Keratinocyte (primary cell): ENCODE measurements at regions not wholly inside any gene's neighbourhood (a gene's known extent, or its start where the extent isn't known, plus 50 kb on each side); places are given as distances from the start of the nearest gene placed in this dataset.

Experiments used
- DNase-seq: peaks from one replicate; pipeline ENCODE4 v3.0.0-alpha.2; 2011; ENCODE audit warnings: low read depth, missing footprints, low spot score
- FAIRE-seq: peaks from 2 replicates; lab custom pipeline; 2011; peaks lifted over from hg19 to GRCh38; lab: Jason Lieb, UNC
- H2AFZ ChIP-seq: 2 replicates; pipeline ENCODE4 v1.6.0; 2012; ENCODE audit warnings: low read length, control low read depth, inconsistent platforms; ENCODE audit not compliant: control insufficient read depth
- H3K27ac ChIP-seq: 2 replicates; pipeline ENCODE4 v1.5.1; 2011; ENCODE audit warnings: low read length; ENCODE audit not compliant: control insufficient read depth, insufficient read depth
- H3K27me3 ChIP-seq: 3 replicates; pipeline ENCODE4 v1.6.0; 2011; ENCODE audit warnings: low read length; ENCODE audit not compliant: control insufficient read depth, insufficient read depth; ENCODE audit errors: extremely low read depth
- H3K36me3 ChIP-seq, 2 experiments: 2 replicates in 1 of 2; 3 replicates in 1 of 2; pipeline ENCODE4 v1.5.1; 2011; ENCODE audit warnings: low read length in 2 of 2, mild to moderate bottlenecking in 1 of 2; ENCODE audit not compliant: control insufficient read depth in 2 of 2, insufficient read depth in 2 of 2; ENCODE audit errors: extremely low read depth in 1 of 2
- H3K4me1 ChIP-seq: 3 replicates; pipeline ENCODE4 v1.5.1; 2011; ENCODE audit warnings: low read length; ENCODE audit not compliant: control insufficient read depth, insufficient read depth; ENCODE audit errors: extremely low read depth
- H3K4me2 ChIP-seq: 3 replicates; pipeline ENCODE4 v1.6.0; 2011; ENCODE audit warnings: low read depth, low read length; ENCODE audit not compliant: control insufficient read depth, insufficient read depth; ENCODE audit errors: extremely low read depth
- H3K4me3 ChIP-seq, 3 experiments: fragments of 200-600 bp in 1 of 3; sonication (generic) in 1 of 3; 2 replicates in 2 of 3; 3 replicates in 1 of 3; pipeline ENCODE4 v1.5.1; 2011 to 2016; ENCODE audit warnings: low read length in 3 of 3, mild to moderate bottlenecking in 3 of 3, control low read depth in 2 of 3, inconsistent platforms in 1 of 3, low read depth in 1 of 3, mixed read lengths in 1 of 3, mixed run types in 1 of 3, moderate library complexity in 1 of 3; ENCODE audit not compliant: control insufficient read depth in 2 of 3, insufficient read depth in 2 of 3; ENCODE audit errors: extremely low read depth in 1 of 3
- H3K79me2 ChIP-seq: 2 replicates; pipeline ENCODE4 v1.6.0; 2012; ENCODE audit warnings: low read length; ENCODE audit not compliant: control insufficient read depth, insufficient read depth
- H3K9ac ChIP-seq: 3 replicates; pipeline ENCODE4 v1.6.0; 2011; ENCODE audit warnings: low read length; ENCODE audit not compliant: control insufficient read depth, insufficient read depth; ENCODE audit errors: extremely low read depth
- H3K9me1 ChIP-seq: 3 replicates; pipeline ENCODE4 v1.6.0; 2011; ENCODE audit warnings: low read length; ENCODE audit not compliant: control insufficient read depth, insufficient read depth; ENCODE audit errors: extremely low read depth
- H3K9me3 ChIP-seq: 2 replicates; pipeline ENCODE4 v1.5.1; 2012; ENCODE audit warnings: low read depth, low read length; ENCODE audit not compliant: control insufficient read depth
- H4K20me1 ChIP-seq: 3 replicates; pipeline ENCODE4 v1.6.0; 2011; ENCODE audit warnings: low read length; ENCODE audit not compliant: control insufficient read depth, insufficient read depth; ENCODE audit errors: extremely low read depth
- CTCF ChIP-seq, 3 experiments: IDR thresholded peaks in 1 of 3; conservative IDR thresholded peaks in 1 of 3; optimal IDR thresholded peaks in 1 of 3; 2 replicates in 2 of 3; 3 replicates in 1 of 3; pipeline versions ENCODE3 to v1.5.1; 2011; ENCODE audit warnings: low read length in 3 of 3, mild to moderate bottlenecking in 3 of 3, moderate library complexity in 2 of 3, control low read depth in 1 of 3, inconsistent platforms in 1 of 3; ENCODE audit not compliant: insufficient read depth in 2 of 3; ENCODE audit errors: extremely low read depth in 1 of 3
- EZH2 ChIP-seq: IDR thresholded peaks from one replicate; pipeline ENCODE4 v1.6.1; 2012; ENCODE audit warnings: inconsistent platforms, mild to moderate bottlenecking, low read length, moderate library complexity
- dilution Hi-C: fragments of 300-500 bp; cut with MboI; formaldehyde crosslinking; loops from one replicate; pipeline ENCODE4 v1.7.0; 2020; ENCODE audit warnings: low sequenced_read_pairs; ENCODE audit not compliant: extremely low pct_ligation_motif_present

- Histone ChIP-seq H3K9ac (no peak overlapping the region), H3K4me3 (no peak overlapping the region), H3K79me2 (no peaks in the 10 kb centered on the region), H3K9me3 (no peaks in the 10 kb centered on the region), H3K4me1 (no peaks in the 10 kb centered on the region), H3K4me2 (no peak overlapping the region), H3K27me3 (no peaks in the 10 kb centered on the region), H2AFZ (no peak overlapping the region), H3K36me3 (no peaks in the 10 kb centered on the region), H3K9me1 (no peaks in the 10 kb centered on the region), H3K27ac (no peak overlapping the region), H4K20me1 (no peaks in the 10 kb centered on the region)
- dilution Hi-C loops: no loop called here
- FAIRE-seq: no peak
- DNase-seq: no peak
- no peak for TF ChIP-seq EZH2
- TF ChIP-seq CTCF (optimal IDR thresholded peaks at IDR 0.05 in 1 of 3, IDR thresholded peaks at IDR 0.05 in 1 of 3, conservative IDR thresholded peaks at IDR 0.05 in 1 of 3; ENCODE audit: extremely low read depth in 1 of 3, insufficient read depth in 2 of 3, low read length in 3 of 3): no peak
Observed at GRCh38 chr2:147016181-147016580, 828.6 kb upstream of the ACVR2A start.

GRCh38 chr2:147015591-147015990 is 829.2 kb upstream of the ACVR2A start:
- no peak for TF ChIP-seq EZH2
- TF ChIP-seq CTCF (optimal IDR thresholded peaks at IDR 0.05 in 1 of 3, IDR thresholded peaks at IDR 0.05 in 1 of 3, conservative IDR thresholded peaks at IDR 0.05 in 1 of 3; ENCODE audit: extremely low read depth in 1 of 3, insufficient read depth in 2 of 3, low read length in 3 of 3): no peak
- dilution Hi-C loops: no loop called here

More at GRCh38 chr2:147015591-147015990, 829.2 kb upstream of the ACVR2A start:
- H3K4me3 ChIP-seq: no peak overlapping the region
- no peaks in the 10 kb centered on the region for H3K36me3 ChIP-seq
- no peak for DNase-seq
- no peaks in the 10 kb centered on the region for H3K27me3 ChIP-seq
- no peak for FAIRE-seq
- no peak overlapping the region for H3K27ac ChIP-seq
- H3K4me1 ChIP-seq: no peaks in the 10 kb centered on the region
- H3K79me2 ChIP-seq: no peaks in the 10 kb centered on the region
- no peak overlapping the region for H3K9ac ChIP-seq
- H3K9me1 ChIP-seq: no peaks in the 10 kb centered on the region
- H3K9me3 ChIP-seq: no peaks in the 10 kb centered on the region
- no peaks in the 10 kb centered on the region for H4K20me1 ChIP-seq
- no peak overlapping the region for H2AFZ ChIP-seq
- no peak overlapping the region for H3K4me2 ChIP-seq
